ENCODE measurements at regions not wholly inside any gene's neighbourhood (a gene's known extent, or its start where the extent isn't known, plus 50 kb on each side); places are given as distances from the start of the nearest gene placed in this dataset.

DNA sequence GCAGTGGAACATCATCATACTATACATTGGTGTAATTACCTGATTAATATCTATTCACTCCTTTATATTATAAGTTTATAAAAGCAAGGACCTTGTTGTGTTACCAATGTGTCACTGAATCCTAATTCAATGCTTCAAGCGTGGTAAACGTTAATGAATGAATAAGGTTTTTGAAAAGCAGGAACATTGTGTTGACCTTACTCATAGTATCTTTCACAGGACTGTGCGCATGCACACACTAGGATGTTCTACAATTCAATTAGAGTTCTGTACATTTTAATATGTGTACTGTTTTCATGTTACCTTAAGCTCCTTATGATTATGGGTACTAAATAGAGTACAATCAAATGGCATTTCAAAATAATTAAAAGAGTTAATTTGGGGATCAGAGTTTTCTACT, 578.5 kb downstream of the BMP2 start:
- TF ChIP-seq SNAI2 (CRISPR knock-in tag; IDR thresholded peaks at IDR 0.05) = no peak
- no peak for TF ChIP-seq ISL1 (CRISPR knock-in tag; IDR thresholded peaks at IDR 0.05)
- TF ChIP-seq ZNF8 (CRISPR knock-in tag; IDR thresholded peaks at IDR 0.05) = no peak
- TF ChIP-seq PPARA (CRISPR knock-in tag; IDR thresholded peaks at IDR 0.05; ENCODE audit: borderline replicate concordance) = no peak
- no peak for TF ChIP-seq ZFP30 (CRISPR knock-in tag; IDR thresholded peaks at IDR 0.05)
- no peak for TF ChIP-seq RARB (CRISPR knock-in tag; IDR thresholded peaks at IDR 0.05)
- no peak for TF ChIP-seq PATZ1 (CRISPR knock-in tag; IDR thresholded peaks at IDR 0.05; ENCODE audit: borderline replicate concordance)
- TF ChIP-seq ZNF70 (CRISPR knock-in tag; IDR thresholded peaks at IDR 0.05) = no peak
- TF ChIP-seq ZFP3 (CRISPR knock-in tag; IDR thresholded peaks at IDR 0.05) = no peak

Data from SK-N-SH treated with all-trans-retinoic acid at 6 μM for 48 hours (cell line).